Prostate gland (tissue), 2 donors: ENCODE measurements at regions not wholly inside any gene's neighbourhood (a gene's known extent, or its start where the extent isn't known, plus 50 kb on each side); places are given as distances from the start of the nearest gene placed in this dataset.

Source experiments
- DNase-seq: peaks from one replicate; pipeline ENCODE4 v3.0.0-alpha.2; 2019; ENCODE audit warnings: low spot score
- H3K27ac ChIP-seq, 2 donors: fragments of 200-600 bp; sonication (generic); 2 replicates each; pipeline ENCODE4 v1.5.1; 2017 to 2019
- H3K27me3 ChIP-seq: fragments of 200-600 bp; sonication (generic); replicated peaks from 2 replicates; pipeline ENCODE4 v1.5.1; 2019; ENCODE audit not compliant: insufficient read depth
- H3K36me3 ChIP-seq, 2 donors: fragments of 200-600 bp; sonication (generic); 1 replicate in 1 of 2; 2 replicates in 1 of 2; pipeline versions ENCODE4 v1.5.1 to v1.8.1; 2017 to 2019
- H3K4me1 ChIP-seq: fragments of 200-600 bp; sonication (generic); replicated peaks from 2 replicates; pipeline ENCODE4 v1.5.1; 2019
- H3K4me3 ChIP-seq, 2 donors: fragments of 200-600 bp; sonication (generic); 2 replicates each; pipeline ENCODE4 v1.5.1; 2017 to 2019
- H3K9me3 ChIP-seq: fragments of 200-600 bp; sonication (generic); 2 replicates; pipeline ENCODE4 v1.5.1; 2017
- POLR2A ChIP-seq: fragments of 450-650 bp; IDR thresholded peaks from one replicate; pipeline ENCODE4 v1.6.1; 2016; ENCODE audit warnings: antibody characterized with exemption, mild to moderate bottlenecking
- POLR2AphosphoS5 ChIP-seq: sonication (generic); formaldehyde crosslinking; IDR thresholded peaks from one replicate; pipeline ENCODE4 v1.6.1; 2017; ENCODE audit warnings: antibody characterized with exemption
- WGBS: methylation state at CpG from one replicate; pipeline ENCODE4 v1.1.5; 2018; 5-methylcytosine and 5-hydroxymethylcytosine counted together
- intact Hi-C: fragments of 100-400 bp; cut with DNase I; formaldehyde crosslinking; loops from one replicate; pipeline ENCODE4 v1.14.2; 2022
- microRNA-seq: library from miRNA; unstranded; fragments of <30 nt; microRNA quantifications from one replicate; pipeline ENCODE4, GENCODE V29; 2016
- small RNA-seq, 2 donors: library from RNA; depleted of rRNA; stranded (forward); fragments of <200 nt; gene quantifications; one replicate each; pipeline ENCODE3, GENCODE V24; 2016
- TF ChIP-seq, protein P1 (sequence below), 4 experiments: fragments of 200-600 bp in 2 of 4; fragments of 450-650 bp in 2 of 4; sonication (generic) in 2 of 4; IDR thresholded peaks; 1 replicate in 3 of 4; 2 replicates in 1 of 4; pipeline ENCODE4 v1.5.1; 2016 to 2019; ENCODE audit warnings: antibody characterized with exemption in 4 of 4, mild to moderate bottlenecking in 2 of 4, moderate library complexity in 2 of 4

DNA sequence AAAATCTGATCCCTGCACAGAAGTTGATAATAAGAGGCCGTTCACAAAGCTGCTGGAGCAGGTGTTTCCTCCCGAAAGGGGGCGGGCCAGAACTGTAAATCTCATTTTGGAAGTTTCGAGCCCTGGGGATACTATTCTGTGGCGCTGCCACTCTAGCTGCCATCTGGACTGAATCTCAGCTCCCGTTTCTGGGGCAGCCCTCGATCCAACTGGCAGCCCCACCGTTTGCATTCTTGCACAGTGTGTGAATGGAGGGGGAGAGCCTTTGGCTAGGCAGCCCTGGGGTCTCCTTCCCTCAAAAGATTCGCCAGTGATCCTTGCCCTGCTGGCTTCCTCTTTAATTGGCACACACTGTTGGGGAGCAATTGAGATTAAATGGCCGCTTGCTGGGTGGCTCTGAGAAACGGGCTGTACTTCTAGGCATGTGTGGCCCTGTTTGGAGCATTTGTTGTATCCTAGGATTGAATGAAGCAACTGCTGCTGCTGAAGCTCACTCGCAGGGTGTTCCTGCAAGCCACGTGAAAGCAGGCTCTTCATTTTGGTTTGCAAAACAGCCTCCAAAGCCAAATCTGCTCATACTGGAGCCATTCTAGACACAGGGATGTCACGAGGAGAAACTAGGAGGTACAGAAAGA, 57.2 kb upstream of the TOPAZ1 start:
- DNase-seq = no peak
- WGBS = 25% methylated on average over 14 of the region's 14 CpGs

DNA sequence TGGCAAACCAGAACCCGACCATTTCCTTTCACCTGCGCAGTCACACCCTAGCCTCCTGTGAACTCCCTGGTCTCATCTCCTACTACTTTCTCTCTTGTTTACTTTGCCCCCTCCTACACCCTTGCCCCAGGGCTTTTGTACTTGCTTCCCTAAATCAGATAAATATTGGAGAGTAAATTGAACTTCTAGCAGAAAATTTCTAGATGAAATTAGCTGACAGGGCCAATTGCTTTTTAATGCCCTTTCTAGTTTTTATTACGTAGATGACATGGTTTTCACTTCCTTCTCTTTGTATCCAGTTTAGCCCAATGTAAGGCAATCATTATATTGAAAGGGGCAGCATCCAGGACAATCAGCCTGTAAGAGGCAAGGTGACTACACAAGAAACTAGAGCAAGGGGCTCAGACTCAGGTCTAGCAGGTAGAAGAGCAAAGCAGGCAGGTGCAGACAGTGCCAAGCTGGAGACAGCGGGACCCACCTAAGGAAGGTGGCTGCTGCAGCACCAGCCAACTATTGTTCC, 56.2 kb upstream of the TOPAZ1 start:
- Histone ChIP-seq H3K4me1 (no peaks in the 10 kb centered on the region), H3K4me3 (no peak overlapping the region), H3K9me3 (no peaks in the 10 kb centered on the region), H3K27me3 (no peaks in the 10 kb centered on the region), H3K27ac (no peak overlapping the region), H3K36me3 (no peaks in the 10 kb centered on the region)
- TF ChIP-seq POLR2AphosphoS5 (no peak), POLR2A (no peak)
- TF ChIP-seq, protein P1, sequence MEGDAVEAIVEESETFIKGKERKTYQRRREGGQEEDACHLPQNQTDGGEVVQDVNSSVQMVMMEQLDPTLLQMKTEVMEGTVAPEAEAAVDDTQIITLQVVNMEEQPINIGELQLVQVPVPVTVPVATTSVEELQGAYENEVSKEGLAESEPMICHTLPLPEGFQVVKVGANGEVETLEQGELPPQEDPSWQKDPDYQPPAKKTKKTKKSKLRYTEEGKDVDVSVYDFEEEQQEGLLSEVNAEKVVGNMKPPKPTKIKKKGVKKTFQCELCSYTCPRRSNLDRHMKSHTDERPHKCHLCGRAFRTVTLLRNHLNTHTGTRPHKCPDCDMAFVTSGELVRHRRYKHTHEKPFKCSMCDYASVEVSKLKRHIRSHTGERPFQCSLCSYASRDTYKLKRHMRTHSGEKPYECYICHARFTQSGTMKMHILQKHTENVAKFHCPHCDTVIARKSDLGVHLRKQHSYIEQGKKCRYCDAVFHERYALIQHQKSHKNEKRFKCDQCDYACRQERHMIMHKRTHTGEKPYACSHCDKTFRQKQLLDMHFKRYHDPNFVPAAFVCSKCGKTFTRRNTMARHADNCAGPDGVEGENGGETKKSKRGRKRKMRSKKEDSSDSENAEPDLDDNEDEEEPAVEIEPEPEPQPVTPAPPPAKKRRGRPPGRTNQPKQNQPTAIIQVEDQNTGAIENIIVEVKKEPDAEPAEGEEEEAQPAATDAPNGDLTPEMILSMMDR (IDR thresholded peaks at IDR 0.05) = no peak
- DNase-seq = no peak
- intact Hi-C loops = no loop called here
- WGBS = 85% methylated on average over 4 of the region's 4 CpGs

More for the DNA sequence above, 57.2 kb upstream of the TOPAZ1 start:
- H3K27me3 ChIP-seq = no peaks in the 10 kb centered on the region
- no peak for TF ChIP-seq POLR2AphosphoS5
- TF ChIP-seq, protein P1 (IDR thresholded peaks at IDR 0.05) = no peak
- no peak for TF ChIP-seq POLR2A
- no peaks in the 10 kb centered on the region for H3K9me3 ChIP-seq
- intact Hi-C loops = no loop called here
- H3K27ac ChIP-seq = no peak overlapping the region
- H3K4me3 ChIP-seq = no peak overlapping the region
- no peaks in the 10 kb centered on the region for H3K4me1 ChIP-seq
- no peaks in the 10 kb centered on the region for H3K36me3 ChIP-seq

DNA sequence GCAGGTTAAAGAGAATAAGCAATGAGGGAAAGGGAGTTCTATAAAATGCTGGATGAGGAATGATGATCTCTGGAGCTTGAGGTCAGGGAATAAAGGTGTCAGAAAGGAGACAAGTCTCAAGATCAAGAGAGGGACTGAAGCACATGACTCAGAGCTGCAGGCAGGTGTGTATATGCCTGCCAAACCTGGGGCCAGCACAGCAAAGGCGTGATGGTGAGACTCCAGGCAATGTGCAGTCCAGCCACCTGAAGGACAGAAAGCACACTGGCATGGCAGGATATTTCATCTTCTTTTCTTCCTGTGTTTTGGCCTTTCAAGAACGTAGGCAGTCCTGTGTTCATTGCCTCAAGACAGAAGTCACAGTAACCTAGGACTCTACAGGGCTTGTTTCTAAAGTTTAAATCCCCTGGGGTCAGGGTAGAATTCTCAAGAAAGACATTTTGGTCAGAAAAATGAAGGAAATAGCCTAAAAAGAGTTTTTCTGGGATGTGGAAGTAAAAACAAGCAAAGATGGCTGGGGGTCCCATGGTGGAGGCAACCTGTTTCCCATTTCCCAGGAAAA, 55.5 kb upstream of the TOPAZ1 start:
- intact Hi-C loops = no loop called here
- H3K36me3 ChIP-seq = no peaks in the 10 kb centered on the region
- no peaks in the 10 kb centered on the region for H3K9me3 ChIP-seq
- WGBS = 87% methylated on average over 2 of the region's 2 CpGs
- no peak for TF ChIP-seq POLR2A
- no peak for TF ChIP-seq POLR2AphosphoS5
- TF ChIP-seq, protein P1 (IDR thresholded peaks at IDR 0.05) = no peak
- no peak overlapping the region for H3K27ac ChIP-seq
- H3K4me3 ChIP-seq = no peak overlapping the region
- H3K27me3 ChIP-seq = no peaks in the 10 kb centered on the region
- no peaks in the 10 kb centered on the region for H3K4me1 ChIP-seq
- no peak for DNase-seq

DNA sequence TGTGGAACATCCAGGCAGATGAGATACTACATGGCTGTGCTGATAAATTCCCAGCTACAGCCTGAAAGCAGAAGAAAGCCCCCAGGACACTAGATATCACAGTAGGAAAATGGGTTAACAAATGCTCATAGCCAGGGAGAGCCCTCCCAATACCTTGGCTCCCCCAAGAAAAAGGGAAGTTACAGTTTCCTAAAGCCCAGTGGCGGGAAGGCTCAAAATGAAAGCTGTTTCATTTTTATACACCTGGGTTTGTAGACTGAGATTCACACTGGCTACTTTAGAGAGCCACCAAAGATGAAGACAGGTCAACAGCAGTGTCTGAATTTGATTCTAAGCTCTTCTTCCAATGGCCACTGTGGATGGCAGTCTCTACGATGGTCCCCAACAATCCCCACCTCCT, 55.0 kb upstream of the TOPAZ1 start:
- Histone ChIP-seq H3K4me1 (no peaks in the 10 kb centered on the region), H3K27me3 (no peaks in the 10 kb centered on the region), H3K36me3 (no peaks in the 10 kb centered on the region), H3K4me3 (no peak overlapping the region), H3K9me3 (no peaks in the 10 kb centered on the region), H3K27ac (no peak overlapping the region)
- TF ChIP-seq POLR2A (no peak), POLR2AphosphoS5 (no peak)
- TF ChIP-seq, protein P1 (IDR thresholded peaks at IDR 0.05) = no peak
- no peak for DNase-seq
- intact Hi-C loops = no loop called here
- 50% methylated on average over 2 of the region's 2 CpGs for WGBS

Small RNA genes lying in the stretch of these regions (microRNA-seq; reads per million reads assigned to microRNA genes)
- gene MIR138-1 = 6.5 reads per million, percentile 47 among the genes with 10 or more reads in this experiment

Small RNA genes lying in the stretch of these regions (small RNA-seq; reads per million reads assigned to genes)
- gene MIR138-1 = 0 reads per million in 2 donors
- 0 reads per million in 2 donors for gene RNU6-367P
